ENCODE measurements at regions not wholly inside any gene's neighbourhood (a gene's known extent, or its start where the extent isn't known, plus 50 kb on each side); places are given as distances from the start of the nearest gene placed in this dataset.

DNA sequence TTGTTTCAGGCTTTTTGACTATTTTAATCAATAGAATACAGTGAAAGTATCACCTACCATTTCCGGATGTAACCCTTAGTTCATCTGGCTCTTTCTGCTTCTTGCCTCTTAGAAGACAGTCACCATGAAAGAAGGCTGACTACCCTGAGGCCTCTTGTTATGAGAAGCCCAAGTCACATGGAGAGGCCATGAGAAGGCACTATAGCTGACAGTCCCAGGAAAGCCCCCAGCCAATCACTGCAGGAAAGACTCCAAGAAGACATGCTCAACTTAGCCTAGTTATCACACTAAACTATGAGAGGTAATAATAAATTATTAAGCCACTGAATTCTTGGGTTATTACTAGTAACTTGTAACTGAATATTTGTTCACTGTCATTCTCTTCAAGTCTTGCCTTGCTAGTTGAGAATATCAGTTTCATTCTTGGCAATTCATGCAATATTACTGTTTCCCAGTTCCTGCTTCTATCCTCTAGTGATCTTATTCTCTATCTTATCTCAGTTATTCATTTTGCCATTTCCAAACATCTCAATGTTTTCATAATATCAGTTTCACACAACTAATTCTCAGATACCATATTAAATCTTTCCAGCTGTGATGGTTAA lies 57.1 kb upstream of the GUCY1A1 start:
- ATAC-seq (ENCODE audit: poor library complexity) (no peak), DNase-seq (no peak)
- H3K27ac Mint-ChIP-seq: no peak overlapping the region
- peaks cover 2% of the 10 kb centered on the region for H3K9me3 Mint-ChIP-seq
- H3K4me1 ChIP-seq (ENCODE audit: insufficient read depth, low read length): no peaks in the 10 kb centered on the region
- H3K4me3 ChIP-seq (ENCODE audit: low read length): no peak overlapping the region
- TF ChIP-seq, protein P1, sequence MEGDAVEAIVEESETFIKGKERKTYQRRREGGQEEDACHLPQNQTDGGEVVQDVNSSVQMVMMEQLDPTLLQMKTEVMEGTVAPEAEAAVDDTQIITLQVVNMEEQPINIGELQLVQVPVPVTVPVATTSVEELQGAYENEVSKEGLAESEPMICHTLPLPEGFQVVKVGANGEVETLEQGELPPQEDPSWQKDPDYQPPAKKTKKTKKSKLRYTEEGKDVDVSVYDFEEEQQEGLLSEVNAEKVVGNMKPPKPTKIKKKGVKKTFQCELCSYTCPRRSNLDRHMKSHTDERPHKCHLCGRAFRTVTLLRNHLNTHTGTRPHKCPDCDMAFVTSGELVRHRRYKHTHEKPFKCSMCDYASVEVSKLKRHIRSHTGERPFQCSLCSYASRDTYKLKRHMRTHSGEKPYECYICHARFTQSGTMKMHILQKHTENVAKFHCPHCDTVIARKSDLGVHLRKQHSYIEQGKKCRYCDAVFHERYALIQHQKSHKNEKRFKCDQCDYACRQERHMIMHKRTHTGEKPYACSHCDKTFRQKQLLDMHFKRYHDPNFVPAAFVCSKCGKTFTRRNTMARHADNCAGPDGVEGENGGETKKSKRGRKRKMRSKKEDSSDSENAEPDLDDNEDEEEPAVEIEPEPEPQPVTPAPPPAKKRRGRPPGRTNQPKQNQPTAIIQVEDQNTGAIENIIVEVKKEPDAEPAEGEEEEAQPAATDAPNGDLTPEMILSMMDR (IDR thresholded peaks at IDR 0.05): no peak
- ChIA-PET POLR2A (no interaction called here), CTCF (no interaction called here)
- no peaks in the 10 kb centered on the region for H3K36me3 ChIP-seq (ENCODE audit: insufficient read depth, low read length)
- no peak overlapping the region for H3K4me3 Mint-ChIP-seq
- H3K36me3 Mint-ChIP-seq (ENCODE audit: low read depth): no peaks in the 10 kb centered on the region
- H3K27me3 ChIP-seq (ENCODE audit: control insufficient read depth in 1 of 2, insufficient read depth in 2 of 2, low read length in 2 of 2): no peaks in the 10 kb centered on the region
- no peaks in the 10 kb centered on the region for H3K27me3 Mint-ChIP-seq
- no peak overlapping the region for H3K27ac ChIP-seq (ENCODE audit: low read depth in 1 of 2, low read length in 2 of 2)
- no peaks in the 10 kb centered on the region for H3K4me1 Mint-ChIP-seq (ENCODE audit: low read depth)
- intact Hi-C loops (cut with DNase I, micrococcal nuclease): no loop called here
- H3K9me3 ChIP-seq (ENCODE audit: control insufficient read depth in 1 of 2, insufficient read depth in 1 of 2, low read length in 2 of 2): no peaks in the 10 kb centered on the region

DNA sequence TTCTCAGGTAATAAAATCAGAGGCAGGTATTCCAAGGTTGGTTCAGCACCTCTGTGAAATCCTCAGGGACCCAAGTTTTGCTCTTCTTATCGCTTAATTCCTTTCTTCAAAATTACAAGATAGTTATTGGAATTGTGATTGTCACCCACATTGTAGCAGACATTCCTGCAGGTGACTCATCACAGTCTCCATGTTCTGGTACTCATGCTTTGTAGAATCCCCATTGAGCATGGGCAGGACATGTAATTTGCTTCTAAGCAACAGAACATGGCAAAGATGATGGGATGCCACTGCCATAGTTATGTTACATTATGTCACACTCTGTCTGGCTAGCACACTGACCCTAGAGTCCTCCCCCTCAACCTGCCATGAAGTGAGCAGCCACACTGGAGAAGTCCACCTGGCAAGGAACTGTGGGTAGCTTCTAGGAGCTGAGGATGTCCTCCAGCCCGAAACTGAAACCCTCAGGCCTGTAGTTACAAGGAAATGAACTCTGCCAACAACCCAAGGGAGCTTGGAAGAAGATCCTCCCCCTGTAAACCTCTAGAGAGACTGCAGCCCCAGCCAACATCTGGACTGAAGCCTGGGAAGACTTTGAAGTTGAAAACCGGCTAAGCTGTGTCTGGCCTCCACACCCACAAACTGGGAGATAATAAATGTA lies 58.3 kb upstream of the GUCY1A1 start:
- ATAC-seq (ENCODE audit: poor library complexity) (no peak), DNase-seq (no peak)
- Histone ChIP-seq H3K27ac (ENCODE audit: low read depth in 1 of 2, low read length in 2 of 2) (no peak overlapping the region), H3K9me3 (ENCODE audit: control insufficient read depth in 1 of 2, insufficient read depth in 1 of 2, low read length in 2 of 2) (no peaks in the 10 kb centered on the region), H3K4me1 (ENCODE audit: insufficient read depth, low read length) (no peaks in the 10 kb centered on the region), H3K27me3 (ENCODE audit: control insufficient read depth in 1 of 2, insufficient read depth in 2 of 2, low read length in 2 of 2) (no peaks in the 10 kb centered on the region), H3K36me3 (ENCODE audit: insufficient read depth, low read length) (no peaks in the 10 kb centered on the region), H3K4me3 (ENCODE audit: low read length) (no peak overlapping the region)
- no peak overlapping the region for H3K4me3 Mint-ChIP-seq
- peaks cover 2% of the 10 kb centered on the region for H3K9me3 Mint-ChIP-seq
- H3K4me1 Mint-ChIP-seq (ENCODE audit: low read depth): no peaks in the 10 kb centered on the region
- no peaks in the 10 kb centered on the region for H3K36me3 Mint-ChIP-seq (ENCODE audit: low read depth)
- TF ChIP-seq, protein P1 (IDR thresholded peaks at IDR 0.05): no peak
- H3K27ac Mint-ChIP-seq: no peak overlapping the region
- intact Hi-C loops (cut with DNase I, micrococcal nuclease): no loop called here
- POLR2A ChIA-PET: no interaction called here
- H3K27me3 Mint-ChIP-seq: no peaks in the 10 kb centered on the region
- CTCF ChIA-PET: no interaction called here

DNA sequence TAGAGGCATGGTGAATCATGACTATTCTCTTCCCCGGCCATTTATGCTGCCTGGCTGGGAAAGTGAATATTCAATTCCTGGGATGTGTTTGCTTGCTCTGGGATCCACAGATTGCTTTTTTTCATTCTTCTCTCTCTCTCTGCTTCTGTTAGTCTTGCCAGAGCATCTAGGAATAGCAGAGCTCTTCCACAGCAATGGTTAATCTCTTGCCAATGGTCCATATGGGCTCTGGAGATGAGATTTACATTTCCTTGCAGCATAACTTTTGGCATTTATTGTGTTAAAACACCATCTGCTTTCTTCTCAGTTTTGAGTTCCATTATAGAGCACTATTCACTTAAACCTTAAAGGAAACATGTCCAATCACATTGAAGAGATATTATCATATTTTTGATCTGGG lies 59.2 kb upstream of the GUCY1A1 start:
- no peak overlapping the region for H3K27ac ChIP-seq (ENCODE audit: low read depth in 1 of 2, low read length in 2 of 2)
- TF ChIP-seq, protein P1 (IDR thresholded peaks at IDR 0.05): no peak
- H3K36me3 ChIP-seq (ENCODE audit: insufficient read depth, low read length): no peaks in the 10 kb centered on the region
- peaks cover 2% of the 10 kb centered on the region for H3K9me3 Mint-ChIP-seq
- ChIA-PET POLR2A (no interaction called here), CTCF (no interaction called here)
- H3K36me3 Mint-ChIP-seq (ENCODE audit: low read depth): no peaks in the 10 kb centered on the region
- ATAC-seq (ENCODE audit: poor library complexity) (no peak), DNase-seq (no peak)
- no peaks in the 10 kb centered on the region for H3K4me1 ChIP-seq (ENCODE audit: insufficient read depth, low read length)
- H3K27me3 ChIP-seq (ENCODE audit: control insufficient read depth in 1 of 2, insufficient read depth in 2 of 2, low read length in 2 of 2): no peaks in the 10 kb centered on the region
- no peaks in the 10 kb centered on the region for H3K27me3 Mint-ChIP-seq
- no peak overlapping the region for H3K4me3 Mint-ChIP-seq
- no peak overlapping the region for H3K27ac Mint-ChIP-seq
- intact Hi-C loops (cut with DNase I, micrococcal nuclease): no loop called here
- H3K4me3 ChIP-seq (ENCODE audit: low read length): no peak overlapping the region
- no peaks in the 10 kb centered on the region for H3K4me1 Mint-ChIP-seq (ENCODE audit: low read depth)
- H3K9me3 ChIP-seq (ENCODE audit: control insufficient read depth in 1 of 2, insufficient read depth in 1 of 2, low read length in 2 of 2): no peaks in the 10 kb centered on the region

Data from CD4-positive, alpha-beta T cell (primary cell).